Endothelial cell of umbilical vein (primary cell): ENCODE measurements at regions not wholly inside any gene's neighbourhood (a gene's known extent, or its start where the extent isn't known, plus 50 kb on each side); places are given as distances from the start of the nearest gene placed in this dataset.

Experiments used
- BruUV-seq: library from RNA; stranded (reverse); fragments of 400-500 nt; replicated peaks from 2 replicates; lab custom pipeline; 2021; lab: Mats Ljungman, UMichigan
- CTCF ChIA-PET: fragments of 300-600, 350-600 bp; sonication (Branson Sonifier 250); formaldehyde crosslinking; loops from one replicate; lab custom pipeline; 2021; ENCODE audit warnings: antibody characterized with exemption, inconsistent platforms; lab: Charles Lee
- POLR2A ChIA-PET: fragments of 300-600, 350-600 bp; sonication (Branson Sonifier 250); formaldehyde crosslinking; loops from one replicate; lab custom pipeline; 2021; ENCODE audit warnings: antibody characterized with exemption, inconsistent platforms; lab: Charles Lee
- DNase-seq: peaks from one replicate; pipeline ENCODE4 v3.0.0-alpha.2; 2011; ENCODE audit warnings: low read depth, low spot score
- FAIRE-seq: peaks from 2 replicates; lab custom pipeline; 2011; peaks lifted over from hg19 to GRCh38; lab: Jason Lieb, UNC
- H2AFZ ChIP-seq: 2 replicates; pipeline ENCODE4 v1.6.0; 2012; ENCODE audit warnings: low read depth, low read length, control low read depth, inconsistent platforms
- H3K27ac ChIP-seq: 2 replicates; pipeline ENCODE4 v1.5.1; 2011; ENCODE audit warnings: low read depth, mild to moderate bottlenecking, control low read depth, low read length, moderate library complexity; ENCODE audit not compliant: insufficient read depth
- H3K27me3 ChIP-seq, 2 experiments: 2 replicates each; pipeline versions ENCODE4 v1.6.0 to v1.6.1; 2011; ENCODE audit warnings: low read length in 2 of 2, mixed read lengths in 1 of 2; ENCODE audit not compliant: control insufficient read depth in 2 of 2, insufficient read depth in 2 of 2
- H3K36me3 ChIP-seq, 2 experiments: 2 replicates in 1 of 2; 3 replicates in 1 of 2; pipeline ENCODE4 v1.5.1; 2011; ENCODE audit warnings: low read length in 2 of 2, mild to moderate bottlenecking in 1 of 2, moderate library complexity in 1 of 2; ENCODE audit not compliant: control insufficient read depth in 2 of 2, insufficient read depth in 2 of 2; ENCODE audit errors: extremely low read depth in 1 of 2
- H3K4me1 ChIP-seq: 3 replicates; pipeline ENCODE4 v1.5.1; 2011; ENCODE audit warnings: mild to moderate bottlenecking, low read length; ENCODE audit not compliant: control insufficient read depth, insufficient read depth; ENCODE audit errors: extremely low read depth
- H3K4me2 ChIP-seq: 2 replicates; pipeline ENCODE4 v1.6.1; 2011; ENCODE audit warnings: low read length, control low read depth, mixed read lengths; ENCODE audit not compliant: insufficient read depth
- H3K4me3 ChIP-seq, 3 experiments: fragments of 200-600 bp in 1 of 3; sonication (generic), shearing (Covaris generic) in 1 of 3; replicated peaks in 1 of 3; 2 replicates each; pipeline ENCODE4 v1.5.1; 2011 to 2016; ENCODE audit warnings: control low read depth in 3 of 3, low read length in 3 of 3, mild to moderate bottlenecking in 2 of 3, inconsistent platforms in 1 of 3, low read depth in 1 of 3, moderate library complexity in 1 of 3; ENCODE audit not compliant: insufficient read depth in 1 of 3
- H3K79me2 ChIP-seq: 2 replicates; pipeline ENCODE4 v1.6.0; 2012; ENCODE audit warnings: low read length, inconsistent platforms; ENCODE audit not compliant: control insufficient read depth, insufficient read depth
- H3K9ac ChIP-seq: replicated peaks from 2 replicates; pipeline ENCODE3; 2011; ENCODE audit warnings: low read length, control low read depth; ENCODE audit not compliant: insufficient read depth; ENCODE audit errors: extremely low read depth
- H3K9me1 ChIP-seq: replicated peaks from 3 replicates; pipeline ENCODE4 v1.6.0; 2011; ENCODE audit warnings: mild to moderate bottlenecking, low read length; ENCODE audit not compliant: control insufficient read depth, insufficient read depth; ENCODE audit errors: extremely low read depth
- H3K9me3 ChIP-seq: replicated peaks from 2 replicates; pipeline ENCODE4 v1.5.1; 2012; ENCODE audit warnings: low read length, inconsistent platforms; ENCODE audit not compliant: control insufficient read depth, insufficient read depth
- H4K20me1 ChIP-seq: replicated peaks from 2 replicates; pipeline ENCODE3; 2011; ENCODE audit warnings: mild to moderate bottlenecking, low read length; ENCODE audit not compliant: control insufficient read depth, insufficient read depth; ENCODE audit errors: extremely low read depth
- CTCF ChIP-seq, 2 donors: IDR thresholded peaks; 1 replicate in 1 of 2; 2 replicates in 1 of 2; pipeline ENCODE4 v1.5.1; 2011; ENCODE audit warnings: low read length in 2 of 2, mild to moderate bottlenecking in 2 of 2, moderate library complexity in 2 of 2, control low read depth in 1 of 2, inconsistent platforms in 1 of 2, low read depth in 1 of 2; ENCODE audit not compliant: insufficient read depth in 1 of 2; ENCODE audit errors: extremely low read depth in 1 of 2
- EZH2 ChIP-seq: IDR thresholded peaks from 2 replicates; pipeline ENCODE4 v1.6.1; 2012; ENCODE audit warnings: borderline replicate concordance, low read depth, mild to moderate bottlenecking, moderate library complexity, low read length, inconsistent platforms; ENCODE audit not compliant: severe bottlenecking
- FOS ChIP-seq: IDR thresholded peaks from 2 replicates; pipeline ENCODE4 v1.6.1; 2011; ENCODE audit warnings: mild to moderate bottlenecking, low read length, moderate library complexity, borderline replicate concordance; ENCODE audit not compliant: insufficient read depth
- GATA2 ChIP-seq: IDR thresholded peaks from 2 replicates; pipeline ENCODE4 v1.7.0; 2011; ENCODE audit warnings: low read depth, mild to moderate bottlenecking, moderate library complexity, mixed read lengths, low read length; ENCODE audit not compliant: insufficient read length, insufficient read depth
- JUN ChIP-seq: IDR thresholded peaks from 2 replicates; pipeline ENCODE4 v1.6.1; 2011; ENCODE audit warnings: borderline replicate concordance, low read depth; ENCODE audit not compliant: insufficient read length, insufficient read depth
- MAX ChIP-seq: IDR thresholded peaks from 2 replicates; pipeline ENCODE4 v1.6.1; 2011; ENCODE audit not compliant: insufficient read depth, insufficient read length
- MYC ChIP-seq: IDR thresholded peaks from one replicate; pipeline ENCODE4 v1.6.1; 2011; ENCODE audit warnings: mild to moderate bottlenecking, low read depth, low read length
- POLR2A ChIP-seq: IDR thresholded peaks from 2 replicates; pipeline ENCODE4 v1.6.1; 2012; ENCODE audit warnings: low read depth, mild to moderate bottlenecking, control low read depth, low read length
- POLR2AphosphoS5 ChIP-seq: IDR thresholded peaks from 2 replicates; pipeline ENCODE4 v1.6.1; 2012; ENCODE audit warnings: low read depth, mild to moderate bottlenecking, control low read depth, low read length, moderate library complexity; ENCODE audit not compliant: insufficient read depth
- dilution Hi-C: fragments of 300-500 bp; cut with MboI; formaldehyde crosslinking; loops from one replicate; pipeline ENCODE4 v1.15.0; 2019; ENCODE audit warnings: low sequenced_read_pairs; ENCODE audit not compliant: extremely low pct_ligation_motif_present
- intact Hi-C: fragments of 100-400 bp; cut with micrococcal nuclease; formaldehyde crosslinking; loops from one replicate; pipeline ENCODE4 v1.10.0; 2022

- Histone ChIP-seq H3K9me1 (no peaks in the 10 kb centered on the region), H4K20me1 (no peaks in the 10 kb centered on the region), H3K9ac (no peak overlapping the region), H3K79me2 (no peaks in the 10 kb centered on the region), H3K4me2 (no peak overlapping the region), H3K27ac (no peak overlapping the region), H2AFZ (no peak overlapping the region), H3K36me3 (no peaks in the 10 kb centered on the region), H3K27me3 (no peaks in the 10 kb centered on the region), H3K4me3 (no peak overlapping the region), H3K4me1 (no peaks in the 10 kb centered on the region), H3K9me3 (no peaks in the 10 kb centered on the region)
- ChIA-PET CTCF (no interaction called here), POLR2A (no interaction called here)
- BruUV-seq: no TSS peak
- dilution Hi-C loops (no loop called here), intact Hi-C loops (no loop called here)
- no peak for FAIRE-seq
- TF ChIP-seq POLR2AphosphoS5 (no peak), MYC (no peak), CTCF (IDR thresholded peaks at IDR 0.05; ENCODE audit: extremely low read depth in 1 of 2, insufficient read depth in 1 of 2, low read depth in 1 of 2, low read length in 2 of 2) (no peak)
- DNase-seq: no peak
Observed at GRCh38 chrX:6852869-6853268, 294.6 kb upstream of the STS start.

- no peaks in the 10 kb centered on the region for H3K79me2 ChIP-seq
- H3K9me1 ChIP-seq: no peaks in the 10 kb centered on the region
- no peak overlapping the region for H2AFZ ChIP-seq
- no TSS peak for BruUV-seq
- no peaks in the 10 kb centered on the region for H3K36me3 ChIP-seq
- H3K9ac ChIP-seq: no peak overlapping the region
- no peak for DNase-seq
- H3K27me3 ChIP-seq: no peaks in the 10 kb centered on the region
- TF ChIP-seq MYC (no peak), GATA2 (no peak), JUN (no peak), EZH2 (no peak), POLR2A (no peak), POLR2AphosphoS5 (no peak), FOS (no peak), CTCF (IDR thresholded peaks at IDR 0.05; ENCODE audit: extremely low read depth in 1 of 2, insufficient read depth in 1 of 2, low read depth in 1 of 2, low read length in 2 of 2) (no peak), MAX (no peak)
- intact Hi-C loops (no loop called here), dilution Hi-C loops (no loop called here)
- ChIA-PET POLR2A (no interaction called here), CTCF (no interaction called here)
- no peaks in the 10 kb centered on the region for H3K9me3 ChIP-seq
- no peak for FAIRE-seq
- H4K20me1 ChIP-seq: no peaks in the 10 kb centered on the region
- H3K4me1 ChIP-seq: no peaks in the 10 kb centered on the region
- no peak overlapping the region for H3K4me2 ChIP-seq
- H3K27ac ChIP-seq: no peak overlapping the region
- no peak overlapping the region for H3K4me3 ChIP-seq
Observed at GRCh38 chrX:6852121-6852520, 295.4 kb upstream of the STS start.
